ENCODE measurements at regions not wholly inside any gene's neighbourhood (a gene's known extent, or its start where the extent isn't known, plus 50 kb on each side); places are given as distances from the start of the nearest gene placed in this dataset.
A peak's percentile ranks its signal among the peaks of the same experiment; 100 is the strongest.

GRCh38 chr2:224272237-224272910 is 129.5 kb downstream of the FAM124B start:
- Histone ChIP-seq H3K27ac (peak overlapping the region in 1 of 3 donors; percentile 12), H3K36me3 (no peaks in the 10 kb centered on the region), H3K4me3 (no peak overlapping the region), H3K9me3 (no peaks in the 10 kb centered on the region), H3K27me3 (no peaks in the 10 kb centered on the region), H3K4me1 (peaks cover 0 to 41% (median 3%) of the 10 kb centered on the region in 4 donors)
- WGBS (ENCODE audit: insufficient coverage, low coverage, low lambda C conversion rate, missing lambda C conversion rate): 20% methylated on average over 6 of the region's 6 CpGs
- DNase-seq (no peak), ATAC-seq (peak; percentile 77 to 88 (median 82))
- TF ChIP-seq CTCF (IDR thresholded peaks at IDR 0.05) (no peak), POLR2A (IDR thresholded peaks at IDR 0.05) (no peak)
- intact Hi-C loops (cut with DNase I): no loop called here

GRCh38 chr2:224271617-224272236 is 130.2 kb downstream of the FAM124B start:
- DNase-seq: no peak
- H3K36me3 ChIP-seq: no peaks in the 10 kb centered on the region
- 67% methylated on average over 1 of the region's 1 CpG for WGBS (ENCODE audit: insufficient coverage, low coverage, low lambda C conversion rate, missing lambda C conversion rate)
- peak overlapping the region in 1 of 3 donors; percentile 12 for H3K27ac ChIP-seq
- no peaks in the 10 kb centered on the region for H3K9me3 ChIP-seq
- ATAC-seq: peak; percentile 12 to 60 (median 42)
- TF ChIP-seq POLR2A (IDR thresholded peaks at IDR 0.05) (no peak), CTCF (IDR thresholded peaks at IDR 0.05) (no peak)
- no peak overlapping the region for H3K4me3 ChIP-seq
- intact Hi-C loops (cut with DNase I): no loop called here
- H3K27me3 ChIP-seq: no peaks in the 10 kb centered on the region
- peaks cover 0 to 41% (median 3%) of the 10 kb centered on the region in 4 donors for H3K4me1 ChIP-seq

GRCh38 chr2:224268441-224268840 is 133.5 kb downstream of the FAM124B start:
- no peak for DNase-seq
- intact Hi-C loops (cut with DNase I): no loop called here
- H3K9me3 ChIP-seq: no peaks in the 10 kb centered on the region
- H3K27me3 ChIP-seq: no peaks in the 10 kb centered on the region
- peak in 3 of 4 donors; percentile 32 to 61 (median 49) for ATAC-seq
- 52% methylated on average over 4 of the region's 4 CpGs for WGBS (ENCODE audit: insufficient coverage, low coverage, low lambda C conversion rate, missing lambda C conversion rate)
- H3K27ac ChIP-seq: no peak overlapping the region
- H3K36me3 ChIP-seq: no peaks in the 10 kb centered on the region
- H3K4me3 ChIP-seq: no peak overlapping the region
- H3K4me1 ChIP-seq: peaks cover 0 to 40% (median 3%) of the 10 kb centered on the region in 4 donors
- TF ChIP-seq POLR2A (IDR thresholded peaks at IDR 0.05) (no peak), CTCF (IDR thresholded peaks at IDR 0.05) (no peak)

GRCh38 chr2:224264259-224264658 is 137.6 kb downstream of the FAM124B start:
- 52% methylated on average over 3 of the region's 4 CpGs for WGBS (ENCODE audit: insufficient coverage, low coverage, low lambda C conversion rate, missing lambda C conversion rate)
- Histone ChIP-seq H3K36me3 (no peaks in the 10 kb centered on the region), H3K4me1 (peaks cover 0 to 5% (median 0%) of the 10 kb centered on the region in 4 donors), H3K27me3 (no peaks in the 10 kb centered on the region), H3K27ac (no peak overlapping the region), H3K4me3 (no peak overlapping the region), H3K9me3 (no peaks in the 10 kb centered on the region)
- ATAC-seq (no peak), DNase-seq (no peak)
- no peak for TF ChIP-seq CTCF (IDR thresholded peaks at IDR 0.05)
- no peak for TF ChIP-seq POLR2A (IDR thresholded peaks at IDR 0.05)
- intact Hi-C loops (cut with DNase I): no loop called here

Measured in right lobe of liver (tissue), 6 donors.